Hippocampal formation (tissue), 2 donors: ENCODE measurements at regions not wholly inside any gene's neighbourhood (a gene's known extent, or its start where the extent isn't known, plus 50 kb on each side); places are given as distances from the start of the nearest gene placed in this dataset.
"Not testable (repeated sequence)": the region's sequence is repeated elsewhere in the genome, so short reads cannot be mapped to it uniquely, and the experiment has no call there.

ENCODE experiments used
- DNase-seq, 2 donors: peaks; one replicate each; lab custom pipeline; 2025; lab: John Stamatoyannopoulos, UW

DNA sequence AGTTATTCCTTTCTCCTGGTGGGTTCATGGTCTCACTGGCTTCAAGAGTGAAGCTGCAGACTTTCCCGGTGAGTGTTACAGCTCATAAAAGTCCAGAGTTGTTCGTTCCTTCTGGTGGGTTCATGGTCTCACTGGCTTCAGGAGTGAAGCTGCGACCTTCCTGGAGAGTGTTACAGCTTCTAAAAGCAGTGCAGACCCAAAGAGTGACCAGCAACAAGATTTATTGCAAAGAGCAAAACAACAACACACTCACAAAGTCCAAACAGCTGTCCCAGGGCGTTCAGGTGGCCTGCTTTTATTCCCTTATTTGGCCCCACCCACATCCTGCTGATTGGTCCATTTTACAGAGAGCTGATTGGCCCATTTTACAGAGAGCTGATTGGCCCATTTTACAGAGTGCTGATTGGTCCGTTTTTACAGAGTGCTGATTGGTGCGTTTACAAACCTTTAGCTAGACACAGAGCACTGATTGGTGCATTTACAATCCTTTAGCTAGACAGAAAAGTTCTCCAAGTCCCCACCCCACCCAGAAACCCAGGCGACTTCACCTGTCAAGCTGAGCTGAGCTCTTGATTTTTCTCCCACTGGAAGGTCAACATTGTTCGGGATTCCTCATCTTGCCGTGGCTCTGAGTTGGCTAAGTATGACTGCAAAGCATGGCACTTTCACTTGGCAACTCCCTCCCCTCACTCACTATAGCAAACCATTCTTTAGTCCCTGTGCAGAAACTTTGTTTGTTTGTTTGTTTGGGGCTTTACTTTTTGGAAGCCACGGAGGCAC, 87.3 kb upstream of the EEPD1 start:
- DNase-seq = not testable (repeated sequence)

DNA sequence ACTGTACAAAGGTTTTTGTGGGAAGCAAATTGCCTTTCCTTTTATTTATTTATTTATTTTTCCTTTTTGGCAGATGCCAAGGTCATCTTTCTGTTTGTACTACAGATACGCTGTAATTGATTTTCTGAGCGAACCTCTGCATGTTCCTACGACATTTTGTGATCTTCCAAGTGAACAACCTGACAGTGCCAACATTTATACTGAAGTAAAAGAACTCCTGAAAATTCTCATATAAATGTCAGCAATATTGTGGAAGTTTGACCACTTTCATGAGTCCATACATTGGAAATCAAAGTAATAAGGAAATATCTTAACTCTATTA, 86.8 kb upstream of the EEPD1 start:
- DNase-seq = no peak

DNA sequence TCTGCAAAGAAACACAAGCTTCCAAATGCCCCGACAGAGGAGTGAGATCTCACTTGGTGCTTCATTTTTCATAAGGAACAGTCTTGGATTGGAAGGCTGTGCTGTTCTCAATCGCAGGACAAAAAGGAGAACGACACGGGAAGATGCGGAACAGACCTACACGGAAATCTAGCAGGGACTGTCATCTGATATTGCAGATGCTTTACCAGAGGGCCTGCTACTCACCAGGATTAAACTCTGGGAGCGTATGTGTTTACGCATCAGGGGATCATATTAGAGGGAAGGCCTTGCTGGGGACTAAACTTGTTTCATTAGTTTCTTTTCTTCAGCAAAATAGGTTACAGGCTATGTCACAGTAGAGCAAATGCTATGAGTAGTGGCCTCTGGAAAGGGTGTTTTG, 82.8 kb upstream of the EEPD1 start:
- no peak for DNase-seq

DNA sequence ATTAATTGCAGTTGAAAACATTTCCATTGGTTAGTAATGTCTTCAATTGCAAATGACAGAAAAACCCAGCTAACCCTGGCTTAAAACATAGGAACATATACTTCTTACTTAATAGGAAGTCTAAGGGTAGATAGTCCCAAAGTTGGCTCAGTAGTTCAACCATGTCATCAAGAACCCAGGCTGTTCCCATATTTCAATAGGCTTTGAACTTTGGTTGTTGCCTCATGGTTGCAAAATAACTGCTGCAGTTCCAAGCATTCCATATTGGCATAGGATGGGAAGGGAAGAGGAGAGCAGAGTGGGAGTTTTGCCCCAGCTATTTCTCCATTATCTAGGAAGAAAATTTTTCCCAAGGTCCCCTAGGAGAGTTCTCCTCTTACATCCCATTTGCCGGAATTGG, 81.4 kb upstream of the EEPD1 start:
- DNase-seq = no peak

DNA sequence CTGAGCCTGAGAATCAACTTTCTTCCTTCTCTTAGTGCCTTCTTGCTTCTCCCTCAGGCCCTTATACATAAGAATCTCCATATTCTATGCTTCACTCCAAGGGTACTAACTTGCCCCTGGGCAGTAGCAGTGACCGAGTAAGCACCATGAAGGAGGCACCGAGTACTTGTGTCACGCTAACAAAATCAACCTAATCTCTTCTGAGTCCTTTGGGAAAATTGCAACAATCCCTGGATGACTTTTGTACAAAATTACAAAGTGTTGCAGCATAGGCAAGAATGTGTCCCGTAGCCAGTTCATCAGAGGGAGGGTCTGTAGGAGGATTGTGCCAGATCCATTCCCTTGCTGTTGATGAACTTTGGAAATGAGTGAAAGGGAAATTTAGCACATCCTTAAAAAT, 80.4 kb upstream of the EEPD1 start:
- DNase-seq = no peak

DNA sequence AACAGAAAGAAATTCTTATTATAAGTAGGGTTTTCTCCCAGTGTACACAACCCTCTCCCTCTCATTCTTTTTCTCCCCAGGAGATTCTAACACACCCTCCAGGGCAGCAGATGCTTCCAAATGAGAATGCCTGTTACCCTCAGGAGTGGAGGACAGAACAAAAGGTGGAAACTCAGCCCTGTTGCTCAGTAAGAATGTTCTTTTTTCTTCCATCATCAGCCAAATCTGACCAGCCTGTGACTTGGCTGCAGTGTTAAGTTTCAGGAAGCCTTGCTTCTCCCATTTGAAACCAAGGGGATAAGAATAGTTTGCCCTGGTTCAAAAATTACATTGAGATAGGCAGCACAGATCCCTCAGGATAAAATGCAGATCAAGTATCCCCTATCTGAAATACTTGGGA, 77.5 kb upstream of the EEPD1 start:
- no peak for DNase-seq

DNA sequence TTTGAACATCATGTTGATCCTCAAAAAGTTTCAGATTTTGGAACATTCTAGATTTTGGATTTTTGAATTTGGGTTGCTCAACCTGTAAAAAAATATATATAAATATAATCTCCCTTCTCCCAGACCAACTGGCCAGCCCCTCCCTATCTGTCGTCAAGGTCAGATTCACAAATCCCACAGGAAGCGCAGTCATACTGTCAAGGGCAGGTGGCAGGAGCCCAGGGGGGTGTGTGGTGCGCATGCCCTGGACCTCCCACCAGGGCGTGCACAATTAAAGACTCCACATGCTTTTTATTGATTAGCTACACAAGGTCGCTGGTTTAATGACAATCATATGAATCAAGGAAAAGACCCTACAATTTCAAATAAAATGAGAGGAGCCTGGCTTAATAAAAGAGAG, 77.0 kb upstream of the EEPD1 start:
- DNase-seq = no peak

DNA sequence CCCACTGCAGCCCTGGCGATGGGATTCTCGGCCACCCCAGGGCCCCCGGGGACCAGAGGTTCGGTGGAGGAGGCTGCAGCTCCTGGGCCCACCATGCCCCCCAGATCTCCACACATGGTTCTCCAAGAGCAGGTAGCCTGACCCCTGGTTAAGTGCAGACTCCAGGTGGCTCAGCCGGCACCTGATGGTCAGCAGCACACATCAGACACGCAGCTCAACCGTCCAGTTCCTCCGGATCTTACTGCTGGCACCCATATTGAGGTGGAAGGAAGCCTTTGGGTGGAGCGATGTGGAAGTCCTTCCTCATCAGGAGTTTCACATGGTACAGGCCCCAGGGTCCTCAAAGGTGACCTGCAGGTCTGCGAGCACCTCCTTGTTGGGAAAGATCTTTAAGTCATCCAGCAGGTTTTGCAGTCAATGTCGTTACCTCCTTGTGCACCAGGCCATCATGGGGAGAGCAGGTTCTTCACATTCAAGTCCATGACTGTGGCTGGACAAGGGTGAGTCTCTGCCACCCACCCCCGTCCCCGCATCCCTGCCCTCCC, 74.2 kb upstream of the EEPD1 start:
- DNase-seq = no peak

DNA sequence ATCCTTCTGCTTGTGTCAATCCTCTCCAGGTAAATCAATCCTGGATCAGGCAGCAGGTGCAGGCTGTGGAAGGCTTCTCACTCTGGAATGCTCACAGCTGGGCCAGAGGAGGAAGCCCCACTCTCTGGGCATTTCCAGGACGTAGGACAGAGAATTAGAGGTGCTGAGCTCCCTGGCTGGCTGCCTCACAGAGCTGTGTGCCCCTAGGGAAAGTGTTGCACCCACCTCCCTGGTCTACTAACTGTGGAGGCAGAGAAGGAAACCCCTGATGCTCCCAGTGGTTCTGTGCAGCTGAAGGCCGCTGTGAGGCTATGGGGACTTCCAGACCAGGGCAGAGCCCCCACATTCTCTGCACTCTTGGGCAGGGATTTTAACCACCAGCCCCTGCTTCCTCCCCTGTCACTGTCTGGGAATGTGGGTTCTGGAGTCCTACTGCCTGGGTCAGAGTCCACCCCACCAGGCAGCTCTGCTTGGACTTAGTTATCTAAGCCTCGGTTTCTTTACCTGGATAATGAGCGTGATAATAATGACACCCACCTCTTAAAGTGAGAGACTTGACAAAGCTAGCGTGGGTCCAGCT, 73.5 kb upstream of the EEPD1 start:
- no peak for DNase-seq

DNA sequence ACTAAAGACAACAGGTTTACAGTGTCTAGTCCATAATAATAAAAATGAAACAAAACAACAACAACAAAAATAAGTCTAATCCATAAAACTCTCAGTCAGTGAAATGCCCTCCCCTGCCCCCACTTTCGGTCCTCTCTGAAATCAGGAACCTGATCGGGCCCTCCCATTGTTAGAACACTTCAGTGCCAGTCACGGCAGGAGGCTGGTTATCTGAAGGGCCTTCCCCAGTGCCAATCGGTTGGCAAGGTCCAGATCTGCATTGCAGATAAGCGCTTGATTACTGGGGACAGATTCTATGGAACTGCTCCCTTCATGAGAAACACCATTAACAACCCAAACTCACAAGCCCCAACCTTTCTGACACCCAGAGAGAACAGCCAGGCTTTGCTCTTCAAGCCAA, 72.2 kb upstream of the EEPD1 start:
- DNase-seq = no peak

DNA sequence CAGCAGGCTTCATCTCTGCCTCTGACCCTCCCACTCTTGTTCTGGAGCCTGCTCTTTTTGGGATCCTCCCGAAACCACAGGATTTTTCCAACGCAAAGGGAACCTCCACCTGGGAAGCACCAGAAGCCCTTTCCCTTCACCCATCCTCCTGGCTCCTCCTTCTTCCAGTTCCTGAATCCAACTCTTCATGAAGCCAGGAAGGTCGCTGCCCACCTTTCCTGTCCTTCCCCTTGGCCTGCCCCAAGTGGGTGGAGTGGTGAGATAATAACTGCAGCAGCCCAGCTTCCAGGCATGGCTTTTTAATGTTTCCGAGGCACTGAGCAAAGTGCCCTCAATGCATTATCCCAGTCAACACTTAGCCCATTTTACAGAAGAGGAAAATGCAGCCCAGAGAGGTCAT, 70.8 kb upstream of the EEPD1 start:
- no peak for DNase-seq

DNA sequence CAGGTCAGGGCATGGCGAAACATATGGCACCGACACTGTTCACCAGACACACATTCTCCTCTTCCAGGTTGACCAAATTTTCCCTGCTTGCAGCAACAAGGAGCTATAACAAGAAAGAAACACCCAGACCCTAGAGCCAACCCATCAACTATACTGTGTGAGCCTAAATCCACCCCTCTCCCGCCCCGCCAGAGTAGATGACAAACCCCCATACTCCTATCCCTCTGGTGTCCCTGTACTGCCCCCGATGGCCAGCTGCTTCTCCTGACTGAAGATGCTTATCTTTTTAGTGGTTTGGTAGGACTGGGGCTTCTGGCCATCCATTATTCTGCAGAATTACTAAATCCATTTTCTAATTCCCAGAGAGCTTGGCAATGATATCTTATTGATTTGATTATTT, 70.1 kb upstream of the EEPD1 start:
- DNase-seq = no peak

DNA sequence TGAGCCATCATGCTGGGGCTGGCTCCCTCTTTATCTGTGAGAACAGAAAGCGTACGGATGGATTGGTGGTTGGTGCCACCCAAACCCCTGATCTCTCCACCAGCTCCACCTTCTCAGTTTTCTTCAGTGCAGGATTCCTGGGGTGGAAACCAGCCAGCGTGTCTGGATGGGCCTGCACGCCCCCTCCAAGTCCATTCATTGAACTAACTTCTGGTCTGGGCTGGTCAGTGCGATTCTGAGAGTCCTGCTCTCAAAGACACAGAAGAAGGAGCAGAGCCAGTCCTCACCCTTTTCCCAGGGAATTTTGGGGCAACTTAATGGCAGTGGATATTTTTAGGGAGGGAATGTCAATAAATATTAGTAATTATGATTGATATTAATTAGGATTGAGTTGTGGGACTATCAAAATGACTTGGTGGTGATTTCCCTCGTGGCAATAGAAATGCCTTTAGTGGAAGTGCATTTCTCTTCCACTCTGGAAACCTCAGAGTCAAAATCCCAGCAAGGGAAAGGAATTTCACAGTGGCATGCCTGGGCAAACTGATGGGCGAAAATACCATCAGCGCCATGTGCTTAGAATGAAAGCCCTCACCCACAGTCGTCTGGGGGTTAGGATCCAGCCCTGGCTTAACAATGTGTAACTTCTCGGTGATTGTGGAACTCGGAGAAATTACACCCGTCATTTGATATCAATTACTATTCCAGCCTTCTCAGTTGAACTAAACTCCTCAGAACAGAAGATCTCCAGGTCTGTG, 69.3 kb upstream of the EEPD1 start:
- no peak for DNase-seq

DNA sequence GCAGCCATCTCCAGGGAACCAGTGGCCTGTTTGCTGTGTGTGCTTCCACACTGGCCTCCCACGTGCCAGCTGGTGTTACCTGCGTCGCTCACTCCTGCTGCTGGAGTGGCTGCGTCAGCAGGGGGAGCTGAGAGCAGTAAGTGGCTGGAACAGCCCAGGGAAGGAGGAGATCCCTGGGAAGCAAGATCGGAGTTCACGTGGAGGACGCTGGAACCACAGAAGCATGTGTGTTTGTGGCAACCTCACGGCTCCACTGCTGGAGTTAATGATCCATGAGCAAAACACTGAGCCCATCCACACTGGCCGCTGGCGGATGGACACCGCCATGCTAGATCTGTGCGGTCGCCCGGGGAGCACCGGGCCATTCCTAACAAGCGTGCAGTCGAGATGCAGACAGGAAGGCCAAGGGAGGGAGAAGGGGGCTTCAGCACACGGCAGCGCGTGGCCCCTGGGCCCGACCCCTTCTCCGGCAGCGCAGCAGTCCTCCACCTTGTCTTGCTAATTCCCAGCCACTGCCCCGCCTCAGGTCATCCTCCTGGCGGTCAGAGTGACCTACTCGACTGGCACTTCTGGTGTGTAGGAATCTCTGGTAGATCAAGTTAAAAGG, 68.5 kb upstream of the EEPD1 start:
- DNase-seq = no peak

DNA sequence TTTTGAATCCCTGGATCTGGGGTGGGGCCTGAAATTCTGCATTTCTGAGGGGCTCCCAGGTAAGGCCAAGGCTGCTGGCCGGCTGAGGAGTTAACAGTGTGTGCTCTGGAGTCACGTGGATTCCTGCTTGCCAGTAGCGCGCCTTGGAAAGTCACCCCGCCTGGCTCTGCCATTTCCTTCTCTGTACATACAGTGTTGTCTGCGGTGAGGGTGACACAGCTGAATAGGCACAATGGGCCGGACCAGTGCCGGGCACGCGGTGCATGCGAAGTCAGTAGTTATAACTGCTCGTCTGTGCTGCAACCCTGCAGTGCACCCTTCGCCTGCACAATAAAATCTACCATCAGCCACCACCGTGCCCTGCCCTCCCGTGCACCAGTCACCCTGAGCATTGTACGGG, 68.0 kb upstream of the EEPD1 start:
- DNase-seq = no peak

DNA sequence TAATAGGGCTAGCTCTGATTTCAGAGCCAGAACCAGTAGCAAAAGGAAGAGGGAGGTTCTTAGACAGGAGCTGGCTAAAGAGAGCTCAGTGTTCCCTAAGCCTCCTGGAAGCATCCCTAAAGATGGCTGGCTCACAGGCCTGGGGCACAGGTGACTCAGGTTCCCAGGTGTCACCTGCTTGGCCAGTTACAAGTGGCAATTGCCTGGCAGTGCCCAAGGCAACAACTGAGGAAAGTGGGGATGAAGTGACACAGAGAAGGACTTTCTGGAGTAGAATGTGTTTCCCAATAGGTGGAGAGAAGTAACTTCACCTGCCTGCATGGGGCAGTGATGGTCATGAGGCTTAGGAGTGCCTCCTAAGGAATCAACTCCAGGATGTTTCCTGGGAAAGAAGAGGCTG, 66.5 kb upstream of the EEPD1 start:
- no peak for DNase-seq

DNA sequence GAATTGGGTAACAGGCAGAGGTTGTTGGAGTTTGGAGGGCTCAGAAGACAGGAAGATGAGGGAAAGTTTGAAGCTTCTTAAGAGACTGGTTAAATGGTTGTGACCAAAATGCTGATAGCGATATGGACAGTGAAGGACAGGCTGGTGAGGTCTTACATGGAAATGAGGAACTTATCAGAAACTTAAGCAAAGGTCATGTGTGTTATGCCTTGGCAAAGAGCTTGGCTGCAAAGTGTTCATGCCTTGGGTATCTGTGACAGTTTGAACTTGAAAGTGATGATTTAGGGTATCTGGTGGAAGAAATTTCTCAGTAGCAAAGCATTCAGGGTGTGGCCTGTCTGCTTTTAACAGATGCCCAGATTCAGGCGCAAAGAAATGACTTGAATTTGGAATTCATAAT, 64.5 kb upstream of the EEPD1 start:
- DNase-seq = no peak

DNA sequence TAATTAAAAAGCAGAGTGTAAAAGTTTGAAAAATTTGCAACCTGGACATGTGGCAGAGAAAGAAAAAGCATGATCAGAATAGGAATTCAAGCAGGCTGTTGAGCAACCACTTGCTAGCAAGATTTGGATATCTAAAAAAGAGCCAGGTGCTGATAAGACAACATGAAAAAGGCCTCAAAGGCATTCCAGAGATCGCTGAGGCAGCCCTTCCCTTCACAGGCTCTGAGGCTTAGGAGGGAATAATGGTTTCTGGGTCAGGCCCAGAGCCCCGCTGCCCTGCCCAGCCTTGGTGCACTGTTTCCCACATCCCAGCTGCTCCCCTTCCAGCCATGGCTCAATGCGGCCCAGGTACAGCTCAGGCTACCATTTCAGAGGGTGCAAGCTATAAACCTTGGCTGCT, 64.1 kb upstream of the EEPD1 start:
- no peak for DNase-seq

DNA sequence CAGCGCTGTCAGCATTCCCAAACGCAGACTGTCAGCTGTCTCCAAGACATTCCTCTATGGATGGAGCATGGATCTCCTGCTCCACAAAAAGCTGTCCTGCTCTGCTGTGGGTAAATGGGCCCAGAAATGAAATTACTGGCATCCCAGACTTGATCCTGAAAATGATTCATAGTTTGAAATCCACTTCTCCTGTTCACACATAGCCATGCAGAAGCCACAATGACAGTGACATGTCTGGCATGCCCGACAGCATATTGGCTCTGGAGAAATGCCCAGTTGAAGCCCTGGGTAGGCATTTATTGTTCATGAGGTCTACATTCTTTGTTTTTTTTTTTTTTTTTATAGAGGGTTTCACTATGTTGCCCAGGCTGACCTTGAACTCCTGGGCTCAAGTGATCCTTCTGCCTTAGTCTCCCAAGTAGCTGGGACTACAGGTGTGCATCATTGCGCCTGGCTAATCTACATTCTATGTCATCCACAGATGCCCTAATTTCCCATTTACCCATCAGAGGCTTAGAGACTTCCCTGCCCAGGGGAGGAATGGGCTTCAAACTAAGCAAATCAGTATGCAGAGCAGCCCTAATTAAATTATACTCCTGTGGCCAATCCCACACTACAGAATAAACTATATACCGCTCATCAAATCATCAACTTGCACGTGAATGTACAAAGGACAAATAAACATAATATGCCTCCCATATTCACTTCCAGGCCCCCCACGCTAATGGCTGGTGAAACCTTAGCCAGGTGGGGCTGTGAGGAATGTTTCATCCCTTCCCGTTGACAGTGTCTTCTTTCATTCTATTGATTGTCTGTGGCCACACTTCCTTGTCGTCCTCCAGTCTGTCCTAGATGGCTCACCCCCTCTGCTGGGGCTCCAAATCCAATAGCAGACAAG, 61.8 kb upstream of the EEPD1 start:
- no peak for DNase-seq

DNA sequence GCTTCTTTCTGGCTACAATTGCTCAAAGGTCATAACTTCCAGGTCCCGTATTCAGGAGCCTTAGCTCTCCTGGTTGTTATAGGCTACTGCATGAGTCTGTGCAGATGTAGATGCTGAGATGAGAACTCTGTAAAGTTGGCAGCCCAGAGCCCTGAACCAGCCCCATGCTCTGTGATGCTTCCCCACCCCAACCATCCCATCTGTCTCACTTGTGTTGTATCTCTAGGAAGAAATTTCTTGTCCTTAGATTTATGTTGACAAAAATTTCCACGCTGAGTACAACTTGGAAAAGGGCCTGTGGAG, 61.2 kb upstream of the EEPD1 start:
- DNase-seq = no peak

DNA sequence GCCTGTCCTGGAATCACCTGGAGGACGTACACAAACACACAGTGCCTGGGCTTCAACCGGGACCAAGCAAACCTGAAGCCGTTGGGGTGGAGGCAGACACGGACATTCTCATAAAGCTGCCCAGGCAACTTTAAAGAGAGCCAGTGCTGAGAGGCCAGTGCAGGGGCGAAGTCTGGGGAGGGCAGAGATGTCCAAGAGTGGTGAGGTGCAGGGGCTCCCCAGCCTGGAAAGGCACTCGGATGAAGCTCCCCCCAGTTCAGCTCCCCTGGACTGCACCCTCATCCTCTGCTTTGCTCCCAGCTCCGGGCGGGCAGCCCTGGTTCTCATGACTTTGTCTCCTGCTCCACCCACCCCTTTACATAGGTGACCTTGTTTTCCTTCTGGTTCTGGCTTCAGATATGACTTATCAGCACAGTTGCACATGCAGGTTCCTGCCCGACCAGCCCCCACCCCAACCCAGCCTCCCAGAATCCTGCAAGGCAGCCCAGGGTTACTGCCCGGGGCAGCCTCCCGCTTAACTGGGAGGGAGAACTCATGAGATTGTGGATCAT, 60.8 kb upstream of the EEPD1 start:
- DNase-seq = no peak
